HCT116 (cell line): ENCODE measurements at regions not wholly inside any gene's neighbourhood (a gene's known extent, or its start where the extent isn't known, plus 50 kb on each side); places are given as distances from the start of the nearest gene placed in this dataset.

Experiments
- ATAC-seq: fragments of 200-7000 bp; cut with Tn5 transposase; 2 replicates; pipeline ENCODE4 v1.9.1; 2020; ENCODE audit warnings: mild to moderate bottlenecking, moderate library complexity
- BruUV-seq: library from RNA; stranded (reverse); fragments of 400-500 nt; replicated peaks from 2 replicates; lab custom pipeline; 2021; lab: Mats Ljungman, UMichigan
- CTCF ChIA-PET: fragments of 300-600 bp; sonication (Branson Sonifier 250); formaldehyde crosslinking; loops from one replicate; lab custom pipeline; 2021; ENCODE audit warnings: antibody characterized with exemption; lab: Charles Lee
- POLR2A ChIA-PET: fragments of 300-600, 350-600 bp; sonication (Branson Sonifier 250); formaldehyde crosslinking; loops from one replicate; lab custom pipeline; 2021; ENCODE audit warnings: antibody characterized with exemption; lab: Charles Lee
- RAD21 ChIA-PET, 2 experiments: fragments of 300-600 bp; sonication (Branson Sonifier 250); formaldehyde crosslinking; loops; one replicate each; lab custom pipeline; 2023; ENCODE audit warnings: low total read pairs in 2 of 2; ENCODE audit not compliant: uncharacterized antibody in 2 of 2, unreplicated experiment in 2 of 2, low non-redundant PET in 1 of 2; lab: Charles Lee
- DNase-seq: peaks from one replicate; pipeline ENCODE4 v3.0.0-alpha.2; 2010; ENCODE audit warnings: low read depth, low spot score
- H2AFZ ChIP-seq: fragments of 200-600 bp; shearing (Covaris generic), sonication (generic); 2 replicates; pipeline ENCODE4 v1.6.1; 2017; ENCODE audit warnings: low read depth, mixed run types, mixed read lengths, antibody characterized with exemption, low read length; ENCODE audit not compliant: poor library complexity, severe bottlenecking
- H3K27ac ChIP-seq: 2 replicates; pipeline ENCODE4 v1.5.1; 2012; ENCODE audit warnings: low read depth, low read length
- H3K27me3 ChIP-seq: fragments of 200-600 bp; sonication (generic); 2 replicates; pipeline ENCODE4 v1.6.1; 2016; ENCODE audit warnings: mixed run types, low read length, mixed read lengths; ENCODE audit not compliant: insufficient read depth
- H3K36me3 ChIP-seq, 2 experiments: fragments of 200-500 bp in 1 of 2; fragments of 200-600 bp in 1 of 2; sonication (Bioruptor generic) in 1 of 2; sonication (generic) in 1 of 2; 2 replicates each; pipeline versions ENCODE4 v1.5.1 to v1.6.1; 2014 to 2016; ENCODE audit warnings: low read length in 2 of 2, inconsistent platforms in 1 of 2, mixed read lengths in 1 of 2, mixed run types in 1 of 2; ENCODE audit not compliant: insufficient read depth in 2 of 2, control insufficient read depth in 1 of 2
- H3K4me1 ChIP-seq, 2 experiments: fragments of 200-600 bp in 1 of 2; sonication (generic) in 1 of 2; 2 replicates each; pipeline versions ENCODE4 v1.5.1 to v1.6.1; 2012 to 2017; ENCODE audit warnings: low read length in 2 of 2, inconsistent platforms in 1 of 2, mild to moderate bottlenecking in 1 of 2, mixed read lengths in 1 of 2, mixed run types in 1 of 2, moderate library complexity in 1 of 2; ENCODE audit not compliant: insufficient read depth in 2 of 2, control insufficient read depth in 1 of 2
- H3K4me2 ChIP-seq: fragments of 200-600 bp; sonication (generic); 2 replicates; pipeline ENCODE4 v1.6.1; 2017; ENCODE audit warnings: mixed run types, low read length, mixed read lengths
- H3K4me3 ChIP-seq, 2 experiments: fragments of 200-600 bp in 1 of 2; sonication (generic) in 1 of 2; replicated peaks in 1 of 2; 2 replicates each; pipeline ENCODE4 v1.5.1; 2011 to 2016; ENCODE audit warnings: low read length in 2 of 2, control low read depth in 1 of 2, low read depth in 1 of 2, mild to moderate bottlenecking in 1 of 2, mixed read lengths in 1 of 2, mixed run types in 1 of 2
- H3K79me2 ChIP-seq: fragments of 200-600 bp; sonication (generic); 2 replicates; pipeline ENCODE4 v1.6.1; 2017; ENCODE audit warnings: mild to moderate bottlenecking, mixed run types, low read length, moderate library complexity, mixed read lengths; ENCODE audit not compliant: insufficient read depth
- H3K9ac ChIP-seq: fragments of 200-600 bp; sonication (generic); 2 replicates; pipeline ENCODE4 v1.6.1; 2016; ENCODE audit warnings: low read length, mixed read lengths
- H3K9me2 ChIP-seq: fragments of 200-600 bp; sonication (generic), shearing (Covaris generic); 2 replicates; pipeline ENCODE4 v1.6.1; 2017; ENCODE audit warnings: mixed run types, mild to moderate bottlenecking, moderate library complexity; ENCODE audit not compliant: insufficient read depth
- H3K9me3 ChIP-seq, 2 experiments: fragments of 200-500 bp in 1 of 2; fragments of 200-600 bp in 1 of 2; sonication (Bioruptor generic) in 1 of 2; sonication (generic) in 1 of 2; 2 replicates each; pipeline ENCODE4 v1.6.1; 2014 to 2017; ENCODE audit warnings: low read length in 2 of 2, mixed read lengths in 2 of 2, inconsistent platforms in 1 of 2, low read depth in 1 of 2, mild to moderate bottlenecking in 1 of 2, mixed run types in 1 of 2, moderate library complexity in 1 of 2; ENCODE audit not compliant: control insufficient read depth in 1 of 2, insufficient read depth in 1 of 2
- H4K20me1 ChIP-seq: fragments of 200-600 bp; sonication (generic), shearing (Covaris generic); 2 replicates; pipeline ENCODE4 v1.6.1; 2017; ENCODE audit warnings: mixed run types, mild to moderate bottlenecking, moderate library complexity; ENCODE audit not compliant: insufficient read depth
- ATF3 ChIP-seq: IDR thresholded peaks from 2 replicates; pipeline ENCODE4 v1.6.1; 2012
- CBX3 ChIP-seq: IDR thresholded peaks from 2 replicates; pipeline ENCODE4 v1.6.1; 2012; ENCODE audit warnings: low read depth
- EZH2 ChIP-seq: fragments of 200-600 bp; sonication (generic); IDR thresholded peaks from 2 replicates; pipeline ENCODE4 v1.6.1; 2017; ENCODE audit warnings: antibody characterized with exemption, mixed run types
- EZH2phosphoT487 ChIP-seq: fragments of 200-600 bp; IDR thresholded peaks from 2 replicates; pipeline ENCODE4 v1.6.1; 2018; ENCODE audit warnings: antibody characterized with exemption, borderline replicate concordance
- FOSL1 ChIP-seq: IDR thresholded peaks from 2 replicates; pipeline ENCODE4 v1.6.1; 2012; ENCODE audit warnings: low read depth
- JUND ChIP-seq: IDR thresholded peaks from 2 replicates; pipeline ENCODE4 v1.6.1; 2012
- RAD21 ChIP-seq: IDR thresholded peaks from 2 replicates; pipeline ENCODE4 v1.6.1; 2012; ENCODE audit warnings: low read depth, mild to moderate bottlenecking
- SIN3A ChIP-seq: IDR thresholded peaks from 2 replicates; pipeline ENCODE4 v1.6.1; 2012; ENCODE audit warnings: low read depth
- SP1 ChIP-seq: IDR thresholded peaks from 2 replicates; pipeline ENCODE4 v1.6.1; 2012; ENCODE audit warnings: low read depth
- SRF ChIP-seq: IDR thresholded peaks from 2 replicates; pipeline ENCODE4 v1.6.1; 2012; ENCODE audit warnings: low read depth
- YY1 ChIP-seq: IDR thresholded peaks from 2 replicates; pipeline ENCODE4 v1.6.1; 2011; ENCODE audit warnings: low read length, low read depth, moderate library complexity, mild to moderate bottlenecking; ENCODE audit not compliant: insufficient replicate concordance; ENCODE audit errors: extremely low read depth
- ZFX ChIP-seq: fragments of 450-650 bp; IDR thresholded peaks from 2 replicates; pipeline ENCODE4 v1.6.1; 2017
- ZNF274 ChIP-seq: fragments of 200-500 bp; sonication (Bioruptor generic); IDR thresholded peaks from 2 replicates; pipeline ENCODE4 v1.6.1; 2014; ENCODE audit warnings: mild to moderate bottlenecking, low read depth, low read length, inconsistent platforms
- intact Hi-C: fragments of 100-400 bp; cut with micrococcal nuclease; formaldehyde crosslinking; loops from 2 replicates; pipeline ENCODE4 v1.10.0; 2022
- TF ChIP-seq, protein P1 (sequence below), 3 experiments: fragments of 200-600 bp in 1 of 3; sonication (generic) in 1 of 3; IDR thresholded peaks in 2 of 3; conservative IDR thresholded peaks in 1 of 3; 2 replicates each; pipeline ENCODE4 v1.5.1; 2012 to 2017; ENCODE audit warnings: low read depth in 2 of 3, low read length in 2 of 3, antibody characterized with exemption in 1 of 3, borderline replicate concordance in 1 of 3, control low read depth in 1 of 3, mild to moderate bottlenecking in 1 of 3, mixed read lengths in 1 of 3, mixed run types in 1 of 3, moderate library complexity in 1 of 3; ENCODE audit not compliant: insufficient read depth in 1 of 3
- TF ChIP-seq, protein P2 (sequence below): IDR thresholded peaks from 2 replicates; pipeline ENCODE4 v1.6.1; 2012

GRCh38 chr13:60332682-60333081 is 64.3 kb upstream of the TDRD3 start:
- ATAC-seq: no peak
- POLR2A ChIA-PET: no interaction called here
- CTCF ChIA-PET: no interaction called here

GRCh38 chr13:60334310-60334709 is 62.7 kb upstream of the TDRD3 start:
- TF ChIP-seq RAD21: no peak
- TF ChIP-seq ZFX: no peak
- TF ChIP-seq, protein P1, sequence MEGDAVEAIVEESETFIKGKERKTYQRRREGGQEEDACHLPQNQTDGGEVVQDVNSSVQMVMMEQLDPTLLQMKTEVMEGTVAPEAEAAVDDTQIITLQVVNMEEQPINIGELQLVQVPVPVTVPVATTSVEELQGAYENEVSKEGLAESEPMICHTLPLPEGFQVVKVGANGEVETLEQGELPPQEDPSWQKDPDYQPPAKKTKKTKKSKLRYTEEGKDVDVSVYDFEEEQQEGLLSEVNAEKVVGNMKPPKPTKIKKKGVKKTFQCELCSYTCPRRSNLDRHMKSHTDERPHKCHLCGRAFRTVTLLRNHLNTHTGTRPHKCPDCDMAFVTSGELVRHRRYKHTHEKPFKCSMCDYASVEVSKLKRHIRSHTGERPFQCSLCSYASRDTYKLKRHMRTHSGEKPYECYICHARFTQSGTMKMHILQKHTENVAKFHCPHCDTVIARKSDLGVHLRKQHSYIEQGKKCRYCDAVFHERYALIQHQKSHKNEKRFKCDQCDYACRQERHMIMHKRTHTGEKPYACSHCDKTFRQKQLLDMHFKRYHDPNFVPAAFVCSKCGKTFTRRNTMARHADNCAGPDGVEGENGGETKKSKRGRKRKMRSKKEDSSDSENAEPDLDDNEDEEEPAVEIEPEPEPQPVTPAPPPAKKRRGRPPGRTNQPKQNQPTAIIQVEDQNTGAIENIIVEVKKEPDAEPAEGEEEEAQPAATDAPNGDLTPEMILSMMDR (IDR thresholded peaks at IDR 0.05 in 2 of 3, conservative IDR thresholded peaks at IDR 0.05 in 1 of 3; ENCODE audit: borderline replicate concordance in 1 of 3, insufficient read depth in 1 of 3, low read depth in 2 of 3, low read length in 2 of 3): no peak
- no peak for TF ChIP-seq FOSL1
- no peak for TF ChIP-seq ATF3
- DNase-seq (no peak), ATAC-seq (no peak)
- Histone ChIP-seq H3K79me2 (no peaks in the 10 kb centered on the region), H3K36me3 (no peaks in the 10 kb centered on the region), H3K9me3 (no peaks in the 10 kb centered on the region), H3K4me1 (no peaks in the 10 kb centered on the region), H3K27me3 (peaks cover 19% of the 10 kb centered on the region), H3K27ac (no peak overlapping the region), H3K4me2 (no peak overlapping the region), H3K4me3 (no peak overlapping the region), H3K9me2 (no peaks in the 10 kb centered on the region), H2AFZ (no peak overlapping the region), H4K20me1 (no peaks in the 10 kb centered on the region), H3K9ac (no peak overlapping the region)
- intact Hi-C loops: loop anchor here (2.0 to 5.0 kb wide), 2 partner anchors 562 to 944 kb away; no protein-coding TSS in a partner anchor
- no TSS peak for BruUV-seq
- ChIA-PET POLR2A (no interaction called here), CTCF (no interaction called here), RAD21 (no interaction called here)

More at GRCh38 chr13:60332682-60333081, 64.3 kb upstream of the TDRD3 start:
- no peak overlapping the region for H3K4me3 ChIP-seq
- H3K27ac ChIP-seq: no peak overlapping the region
- RAD21 ChIA-PET: no interaction called here
- H3K9me3 ChIP-seq: no peaks in the 10 kb centered on the region
- H4K20me1 ChIP-seq: no peaks in the 10 kb centered on the region
- no peak overlapping the region for H2AFZ ChIP-seq
- peaks cover 16% of the 10 kb centered on the region for H3K27me3 ChIP-seq
- no peak for DNase-seq
- BruUV-seq: no TSS peak
- no peak overlapping the region for H3K4me2 ChIP-seq
- intact Hi-C loops: loop anchor here (5.0 kb wide), 1 partner anchor 560 kb away; no protein-coding TSS in a partner anchor
- H3K4me1 ChIP-seq: no peaks in the 10 kb centered on the region
- no peak overlapping the region for H3K9ac ChIP-seq
- no peak for TF ChIP-seq RAD21
- TF ChIP-seq SIN3A: no peak
- TF ChIP-seq, protein P2, sequence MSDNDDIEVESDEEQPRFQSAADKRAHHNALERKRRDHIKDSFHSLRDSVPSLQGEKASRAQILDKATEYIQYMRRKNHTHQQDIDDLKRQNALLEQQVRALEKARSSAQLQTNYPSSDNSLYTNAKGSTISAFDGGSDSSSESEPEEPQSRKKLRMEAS: no peak
- no peak for TF ChIP-seq ZNF274
- TF ChIP-seq SRF: no peak
- TF ChIP-seq EZH2phosphoT487: no peak
- no peak for TF ChIP-seq CBX3
- no peak for TF ChIP-seq SP1
- TF ChIP-seq JUND: no peak
- no peak for TF ChIP-seq YY1
- TF ChIP-seq EZH2: no peak
- H3K36me3 ChIP-seq: no peaks in the 10 kb centered on the region
- no peaks in the 10 kb centered on the region for H3K79me2 ChIP-seq
- no peaks in the 10 kb centered on the region for H3K9me2 ChIP-seq
